GM19372 (cell line): ENCODE measurements at regions not wholly inside any gene's neighbourhood (a gene's known extent, or its start where the extent isn't known, plus 50 kb on each side); places are given as distances from the start of the nearest gene placed in this dataset.

ENCODE experiments used
- ATAC-seq: cut with Tn5 transposase; IDR thresholded peaks from one replicate; pipeline ENCODE4 v1.9.1; 2021; ENCODE audit warnings: mild to moderate bottlenecking, low read depth, moderate library complexity; ENCODE audit not compliant: unreplicated experiment

GRCh38 chr16:72536723-72537435, 364.9 kb upstream of the PMFBP1 start:
- no peak for ATAC-seq

GRCh38 chr16:72532906-72533410, 361.0 kb upstream of the PMFBP1 start:
- no peak for ATAC-seq

GRCh38 chr16:72530434-72530833, 358.5 kb upstream of the PMFBP1 start:
- no peak for ATAC-seq

GRCh38 chr16:72523087-72523486, 351.1 kb upstream of the PMFBP1 start:
- ATAC-seq = no peak

- no peak for ATAC-seq
Observed at GRCh38 chr16:72517154-72517553, 345.2 kb upstream of the PMFBP1 start.

GRCh38 chr16:72511171-72511570, 339.2 kb upstream of the PMFBP1 start:
- no peak for ATAC-seq

GRCh38 chr16:72508191-72508590, 336.2 kb upstream of the PMFBP1 start:
- ATAC-seq = no peak

- ATAC-seq = no peak
Observed at GRCh38 chr16:72502594-72503005, 330.6 kb upstream of the PMFBP1 start.

GRCh38 chr16:72501739-72502593, 330.0 kb upstream of the PMFBP1 start:
- peak; percentile 74 for ATAC-seq

GRCh38 chr16:72500545-72500944, 328.6 kb upstream of the PMFBP1 start:
- no peak for ATAC-seq

GRCh38 chr16:72493716-72494415, 321.9 kb upstream of the PMFBP1 start:
- ATAC-seq = no peak

GRCh38 chr16:72487283-72487682, 315.3 kb upstream of the PMFBP1 start:
- no peak for ATAC-seq

- ATAC-seq = no peak
Observed at GRCh38 chr16:72482695-72483094, 310.7 kb upstream of the PMFBP1 start.

GRCh38 chr16:72481419-72481818, 309.5 kb upstream of the PMFBP1 start:
- ATAC-seq = no peak

- ATAC-seq = no peak
Observed at GRCh38 chr16:72480911-72481310, 309.0 kb upstream of the PMFBP1 start.

- no peak for ATAC-seq
Observed at GRCh38 chr16:72475688-72476087, 303.7 kb upstream of the PMFBP1 start.

- ATAC-seq = no peak
Observed at GRCh38 chr16:72474501-72475123, 302.7 kb upstream of the PMFBP1 start.

- ATAC-seq = no peak
Observed at GRCh38 chr16:72473631-72474030, 301.7 kb upstream of the PMFBP1 start.

GRCh38 chr16:72471317-72471924, 299.5 kb upstream of the PMFBP1 start:
- ATAC-seq = no peak

- no peak for ATAC-seq
Observed at GRCh38 chr16:72470541-72470940, 298.6 kb upstream of the PMFBP1 start.
